HAP-1 (cell line): ENCODE measurements at regions not wholly inside any gene's neighbourhood (a gene's known extent, or its start where the extent isn't known, plus 50 kb on each side); places are given as distances from the start of the nearest gene placed in this dataset.

ENCODE experiments used
- DNase-seq, 2 experiments: peaks; one replicate each; pipeline ENCODE4 v3.0.0-alpha.2; 2016 to 2020; ENCODE audit warnings: low spot score in 2 of 2
- H3K27me3 ChIP-seq: fragments of 250-450 bp; sonication (Bioruptor Pico); 2 replicates; pipeline ENCODE4 v1.5.1; 2020; ENCODE audit warnings: low read depth, mild to moderate bottlenecking, moderate library complexity
- H3K36me3 ChIP-seq: fragments of 250-450 bp; sonication (Bioruptor Pico); replicated peaks from 2 replicates; pipeline ENCODE4 v1.5.1; 2020; ENCODE audit warnings: mild to moderate bottlenecking
- H3K4me1 ChIP-seq: fragments of 250-450 bp; sonication (Bioruptor Pico); 2 replicates; pipeline ENCODE4 v1.5.1; 2020; ENCODE audit warnings: mild to moderate bottlenecking
- H3K4me3 ChIP-seq: fragments of 250-450 bp; sonication (Bioruptor Pico); 2 replicates; pipeline ENCODE4 v1.5.1; 2020; ENCODE audit warnings: mild to moderate bottlenecking, moderate library complexity
- H3K9me3 ChIP-seq: fragments of 250-450 bp; sonication (Bioruptor Pico); 2 replicates; pipeline ENCODE4 v1.5.1; 2020; ENCODE audit warnings: mild to moderate bottlenecking, moderate library complexity
- in situ Hi-C: fragments of 300-500 bp; cut with MboI; formaldehyde crosslinking; loops from 3 replicates; pipeline ENCODE4 v1.14.3; 2020; ENCODE audit warnings: low sequenced_read_pairs, inconsistent platforms, mixed read lengths

DNA sequence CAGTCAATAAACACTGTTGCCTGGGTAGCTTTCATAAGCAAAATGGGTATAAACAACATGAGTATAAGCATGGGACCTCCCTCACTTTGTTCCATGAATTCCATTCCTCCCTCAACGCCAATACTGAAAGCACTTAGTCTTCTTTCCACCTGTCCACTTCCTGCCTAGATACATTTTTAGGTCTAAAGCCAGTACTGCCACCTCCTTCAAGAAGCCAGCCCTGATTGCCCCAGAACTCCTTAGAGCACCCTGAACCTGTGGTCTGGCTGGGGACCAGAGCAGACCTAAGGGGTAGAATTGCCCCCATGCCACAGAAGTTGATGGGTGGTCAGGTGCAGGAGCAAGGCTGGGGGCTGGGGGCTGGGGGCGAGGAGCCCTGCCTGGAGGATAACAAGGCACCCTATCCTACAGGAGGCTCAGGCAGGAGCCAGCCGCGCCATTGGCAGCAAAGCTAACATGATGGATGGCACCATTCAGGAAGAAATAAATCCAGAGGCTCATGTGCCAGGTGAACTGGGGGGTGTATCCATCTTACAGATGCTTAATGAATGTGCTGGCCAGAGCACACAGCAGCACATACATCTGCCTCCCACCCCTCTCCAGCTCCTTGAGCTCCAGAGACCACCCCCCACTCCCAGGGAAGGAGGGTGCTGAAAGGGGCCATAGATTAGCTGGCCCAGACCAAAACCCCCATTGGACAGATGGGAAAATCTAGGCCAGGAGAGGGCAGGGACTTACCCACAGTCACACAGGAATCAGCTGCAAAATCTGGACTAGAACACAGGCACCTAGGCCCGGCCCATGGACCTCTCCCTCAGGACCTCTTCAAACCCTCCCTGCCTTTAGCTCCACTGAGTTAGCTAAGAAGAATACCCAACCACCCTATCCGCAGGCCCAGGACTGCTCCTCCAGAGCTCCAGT is 113.8 kb upstream of the LINGO1 start:
- H3K4me1 ChIP-seq: no peaks in the 10 kb centered on the region
- in situ Hi-C loops: no loop called here
- H3K4me3 ChIP-seq: no peak overlapping the region
- H3K36me3 ChIP-seq: no peaks in the 10 kb centered on the region
- peaks cover 31% of the 10 kb centered on the region for H3K27me3 ChIP-seq
- no peak for DNase-seq
- H3K9me3 ChIP-seq: no peaks in the 10 kb centered on the region

DNA sequence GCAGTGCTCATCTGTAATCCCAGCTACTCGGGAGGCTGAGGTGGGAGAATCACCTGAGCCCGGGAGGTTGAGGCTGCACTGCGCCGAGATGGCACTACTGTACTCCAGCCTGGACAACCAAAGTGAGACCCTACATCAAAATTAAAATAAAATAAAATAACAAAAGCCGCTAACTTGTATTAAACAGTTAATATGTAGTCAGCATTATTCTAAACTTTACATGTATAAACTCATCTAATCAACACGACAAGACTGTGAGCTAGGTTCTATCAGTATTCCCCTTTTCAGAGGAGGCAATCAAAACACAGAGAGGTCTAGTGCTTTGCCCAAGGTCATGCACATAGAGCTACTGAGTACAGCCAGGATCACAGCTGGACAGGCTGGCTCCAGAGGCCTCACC is 111.7 kb upstream of the LINGO1 start:
- in situ Hi-C loops: no loop called here
- no peaks in the 10 kb centered on the region for H3K9me3 ChIP-seq
- no peaks in the 10 kb centered on the region for H3K4me1 ChIP-seq
- no peaks in the 10 kb centered on the region for H3K36me3 ChIP-seq
- no peak for DNase-seq
- peaks cover 18% of the 10 kb centered on the region for H3K27me3 ChIP-seq
- H3K4me3 ChIP-seq: no peak overlapping the region

DNA sequence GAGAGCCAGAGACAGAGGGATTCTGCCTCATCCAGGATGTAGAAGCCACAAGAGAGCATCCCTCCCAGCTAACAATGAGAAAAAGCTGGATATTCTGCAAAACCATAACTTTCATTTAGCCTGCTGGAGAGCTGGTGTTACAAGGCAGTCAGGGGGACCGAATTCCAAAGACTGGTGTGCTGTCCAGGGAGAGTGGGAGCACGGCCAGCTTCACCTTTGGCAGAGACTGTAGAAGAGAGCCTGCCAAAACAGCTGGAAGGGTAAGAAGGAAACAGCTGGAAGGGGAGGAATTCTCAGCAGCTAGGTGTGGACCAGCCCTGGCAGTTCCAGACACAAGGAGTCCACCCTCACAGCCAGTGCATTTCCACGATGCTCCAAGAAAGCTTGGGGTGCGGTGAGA is 109.9 kb upstream of the LINGO1 start:
- Histone ChIP-seq H3K36me3 (no peaks in the 10 kb centered on the region), H3K9me3 (no peaks in the 10 kb centered on the region), H3K27me3 (peaks cover 17% of the 10 kb centered on the region; the same call in 1 of the 2 replicates), H3K4me3 (no peak overlapping the region), H3K4me1 (no peaks in the 10 kb centered on the region)
- no peak for DNase-seq
- in situ Hi-C loops: no loop called here

DNA sequence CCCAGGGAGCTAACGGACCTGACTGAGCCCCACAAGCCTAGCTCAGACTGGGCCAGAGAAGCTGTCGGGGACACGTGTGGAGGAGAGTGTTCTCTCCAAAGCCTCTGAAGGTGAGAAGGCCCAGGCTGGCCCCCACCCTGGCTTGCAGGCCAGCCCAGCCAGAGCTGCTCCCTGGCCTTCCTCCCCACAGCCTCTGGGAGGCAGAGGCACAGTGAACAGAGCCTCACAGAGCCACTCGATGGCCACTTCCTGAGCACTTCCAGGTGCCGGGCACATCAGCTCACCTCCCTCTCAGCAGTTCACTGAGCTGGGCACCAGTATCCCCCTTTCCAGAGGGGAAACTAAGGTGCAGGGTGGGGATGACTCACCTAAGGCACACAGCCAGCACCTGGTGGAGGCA is 109.4 kb upstream of the LINGO1 start:
- in situ Hi-C loops: no loop called here
- no peak overlapping the region for H3K4me3 ChIP-seq
- no peaks in the 10 kb centered on the region for H3K4me1 ChIP-seq
- no peaks in the 10 kb centered on the region for H3K36me3 ChIP-seq
- H3K27me3 ChIP-seq: peaks cover 17% of the 10 kb centered on the region; the same call in 1 of the 2 replicates
- no peak for DNase-seq
- no peaks in the 10 kb centered on the region for H3K9me3 ChIP-seq

DNA sequence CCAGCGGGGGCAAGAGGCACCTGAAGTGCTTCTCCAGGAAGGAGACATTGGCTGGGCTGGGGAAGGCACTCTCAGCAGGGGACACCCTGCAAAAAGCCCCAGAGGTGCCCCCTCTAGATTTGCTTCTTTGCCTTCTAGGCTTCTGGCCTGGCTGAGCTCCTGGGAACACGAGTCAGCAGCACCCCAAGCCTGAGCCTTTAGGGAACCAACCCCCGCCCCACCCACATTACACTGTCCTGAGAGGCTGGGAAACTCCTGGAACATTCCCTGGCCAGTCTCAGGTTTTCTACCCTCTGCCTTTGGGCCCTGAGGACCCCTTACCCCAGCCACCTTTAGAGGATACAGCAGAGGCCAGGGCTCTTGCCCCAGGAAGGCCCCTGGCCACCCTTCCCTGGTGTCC is 108.4 kb upstream of the LINGO1 start:
- in situ Hi-C loops: no loop called here
- Histone ChIP-seq H3K36me3 (no peaks in the 10 kb centered on the region), H3K27me3 (peaks cover 16% of the 10 kb centered on the region; the same call in 1 of the 2 replicates), H3K9me3 (no peaks in the 10 kb centered on the region), H3K4me1 (no peaks in the 10 kb centered on the region), H3K4me3 (no peak overlapping the region)
- DNase-seq: no peak

DNA sequence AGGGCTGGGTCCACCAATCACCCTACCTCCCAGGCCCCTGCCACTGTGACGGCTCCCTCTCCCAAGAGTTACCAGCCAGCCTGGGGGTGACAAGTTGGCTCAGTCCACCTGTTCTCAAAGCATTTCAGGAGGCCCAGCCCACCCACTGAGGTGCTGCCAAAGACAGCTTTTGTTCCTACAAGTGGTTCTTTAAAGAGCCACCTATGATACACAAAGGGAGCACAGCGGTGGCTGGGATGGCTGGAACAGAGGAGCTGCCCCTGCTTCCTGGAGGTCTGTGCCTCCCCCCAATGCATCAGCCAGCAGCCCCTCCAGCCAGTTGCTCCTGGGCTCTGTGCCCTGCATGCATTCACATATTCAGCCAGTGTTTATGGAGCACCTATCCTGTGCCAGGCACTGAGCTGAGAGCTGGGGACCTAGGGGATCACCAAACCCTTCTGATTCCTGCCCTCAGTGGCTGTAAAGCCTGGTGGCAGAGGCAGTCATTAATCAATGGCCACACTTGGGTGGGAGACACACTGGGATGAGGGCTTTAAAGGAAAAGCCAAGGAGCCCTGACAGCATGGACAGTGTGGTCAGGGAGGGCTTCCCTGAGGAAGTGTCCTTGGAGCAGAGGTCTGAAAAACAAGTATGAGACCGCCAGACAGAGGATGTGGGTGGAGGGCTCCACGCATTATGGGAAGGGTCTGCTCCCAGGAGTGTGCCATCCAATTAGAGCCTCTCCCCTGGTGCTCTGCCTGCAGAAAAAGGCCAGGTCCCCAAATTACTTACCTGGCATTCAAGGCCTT is 107.1 kb upstream of the LINGO1 start:
- peaks cover 12% of the 10 kb centered on the region; the same call in 1 of the 2 replicates for H3K27me3 ChIP-seq
- in situ Hi-C loops: no loop called here
- no peaks in the 10 kb centered on the region for H3K4me1 ChIP-seq
- no peak overlapping the region for H3K4me3 ChIP-seq
- DNase-seq: no peak
- no peaks in the 10 kb centered on the region for H3K36me3 ChIP-seq
- H3K9me3 ChIP-seq: no peaks in the 10 kb centered on the region

DNA sequence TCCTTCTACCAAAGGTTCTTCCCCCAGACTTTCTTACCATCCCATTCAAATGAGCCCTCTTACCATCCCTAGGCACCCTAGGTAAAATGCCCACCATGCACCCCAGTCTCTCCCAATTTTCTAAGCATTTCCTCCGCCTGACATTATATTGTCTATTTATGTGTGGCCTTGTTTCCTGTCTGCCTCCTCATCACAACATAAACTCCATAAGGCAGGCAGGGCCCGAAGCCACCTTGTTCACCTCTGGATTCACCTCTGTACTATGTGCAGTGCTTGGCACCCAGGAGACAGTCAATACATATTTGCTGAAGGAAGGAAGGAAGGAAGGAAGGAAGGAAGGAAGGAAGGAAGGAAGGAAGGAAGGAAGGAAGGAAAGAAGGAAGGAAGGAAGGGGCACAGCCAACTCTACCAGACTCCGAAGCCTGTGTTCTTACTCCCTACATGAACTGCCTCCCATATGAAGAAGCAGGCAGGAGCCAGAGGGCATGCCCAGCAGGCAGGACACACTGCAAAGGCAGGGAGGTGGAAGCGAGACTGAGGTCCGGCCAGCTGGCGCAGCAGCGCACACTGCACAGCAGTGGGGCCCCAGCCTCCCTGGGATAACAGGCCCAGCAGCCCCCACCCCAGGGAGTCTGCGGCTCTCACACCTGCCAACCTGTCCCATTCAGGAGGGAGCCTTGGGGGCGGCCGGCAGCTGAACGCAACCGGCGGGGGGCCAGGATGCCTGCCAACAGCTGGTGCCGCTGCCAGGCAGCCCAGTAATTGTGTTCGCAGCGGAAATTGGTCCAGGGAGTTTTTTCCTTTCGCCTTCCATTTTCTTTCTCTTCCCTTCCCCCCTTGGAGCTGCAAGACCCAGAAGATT is 106.0 kb upstream of the LINGO1 start:
- in situ Hi-C loops: no loop called here
- DNase-seq: no peak
- Histone ChIP-seq H3K27me3 (peaks cover 9% of the 10 kb centered on the region; the same call in 1 of the 2 replicates), H3K36me3 (no peaks in the 10 kb centered on the region), H3K9me3 (no peaks in the 10 kb centered on the region), H3K4me1 (no peaks in the 10 kb centered on the region), H3K4me3 (no peak overlapping the region)

DNA sequence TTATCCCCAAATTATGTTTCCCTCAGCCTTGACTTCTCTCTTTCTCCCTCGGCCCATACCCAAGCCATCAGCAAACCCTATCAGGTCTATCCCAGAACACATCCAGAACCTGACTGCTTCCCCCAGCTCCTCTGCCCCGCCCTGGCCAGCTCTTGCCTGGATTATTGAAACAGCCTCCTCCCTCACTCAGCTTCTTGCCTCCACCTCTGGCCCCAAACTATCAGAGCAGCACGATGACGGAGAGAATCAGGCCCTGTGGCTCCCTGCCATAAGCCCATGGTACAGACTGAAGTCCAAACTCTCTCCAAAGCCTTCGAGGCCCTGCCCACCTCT is 105.3 kb upstream of the LINGO1 start:
- in situ Hi-C loops: no loop called here
- H3K36me3 ChIP-seq: no peaks in the 10 kb centered on the region
- peaks cover 5% of the 10 kb centered on the region; the same call in 1 of the 2 replicates for H3K27me3 ChIP-seq
- no peak overlapping the region for H3K4me3 ChIP-seq
- no peaks in the 10 kb centered on the region for H3K4me1 ChIP-seq
- H3K9me3 ChIP-seq: no peaks in the 10 kb centered on the region
- DNase-seq: no peak

DNA sequence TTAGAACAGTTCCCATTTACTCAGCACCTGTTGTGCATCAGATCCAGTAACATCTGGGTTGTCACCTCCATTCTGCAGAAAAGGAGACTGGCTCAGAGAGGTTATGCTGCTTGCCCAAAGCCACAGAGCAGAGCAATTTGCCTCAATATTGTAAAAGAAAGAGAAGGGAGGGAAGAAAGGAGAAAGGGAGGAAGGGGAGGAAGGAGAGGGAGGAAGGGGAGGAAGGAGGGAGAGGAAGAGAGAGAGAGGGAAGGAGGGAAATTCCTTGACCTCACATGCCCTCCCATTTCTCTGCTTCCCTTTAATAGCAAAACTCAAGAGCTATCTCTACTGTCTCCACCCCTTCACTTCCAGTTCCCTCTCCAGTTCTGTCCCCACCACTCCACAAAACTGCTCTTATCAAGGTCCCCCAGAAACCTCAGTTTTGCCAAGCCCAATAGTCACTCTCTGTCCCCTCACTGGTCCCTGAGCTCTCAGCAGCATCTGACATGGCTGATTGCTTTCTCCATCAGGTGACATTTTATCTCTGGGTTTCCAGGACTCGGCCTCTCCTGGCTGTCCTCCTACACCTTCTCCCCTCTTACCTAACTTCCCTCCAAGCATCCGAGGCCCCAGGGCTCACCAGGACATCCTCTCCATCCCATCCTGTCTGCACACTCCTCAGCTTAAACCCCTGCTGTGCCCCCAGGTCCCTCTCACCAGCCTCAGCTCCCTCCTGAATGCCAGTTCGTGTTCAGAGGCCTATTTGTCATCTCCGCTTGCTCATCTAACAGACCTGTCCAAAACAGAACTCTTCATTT is 104.7 kb upstream of the LINGO1 start:
- no peak overlapping the region for H3K4me3 ChIP-seq
- DNase-seq: no peak
- no peaks in the 10 kb centered on the region for H3K4me1 ChIP-seq
- H3K9me3 ChIP-seq: no peaks in the 10 kb centered on the region
- H3K36me3 ChIP-seq: no peaks in the 10 kb centered on the region
- H3K27me3 ChIP-seq: peaks cover 6% of the 10 kb centered on the region; the same call in 1 of the 2 replicates
- in situ Hi-C loops: no loop called here

DNA sequence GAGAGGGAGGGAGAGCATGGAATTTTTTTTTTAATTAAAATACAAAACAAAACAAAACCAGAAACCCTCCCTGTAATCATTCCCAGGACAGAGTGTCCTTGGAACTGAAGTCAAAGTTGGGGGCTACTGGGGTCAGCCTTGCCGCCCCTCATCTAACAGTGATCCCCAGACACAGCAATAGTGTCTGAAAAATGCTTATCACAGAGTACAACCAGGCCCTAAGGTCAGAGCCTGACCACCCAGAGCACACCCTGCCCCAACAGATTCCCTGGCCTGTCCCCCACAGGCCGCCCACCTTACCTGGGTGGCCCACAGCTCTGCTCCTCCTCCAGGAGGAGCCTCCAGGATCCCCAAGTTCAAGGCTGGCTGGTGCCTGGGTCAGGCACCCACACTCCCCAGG is 101.6 kb upstream of the LINGO1 start:
- in situ Hi-C loops: no loop called here
- no peak for DNase-seq
- H3K36me3 ChIP-seq: no peaks in the 10 kb centered on the region
- H3K4me3 ChIP-seq: no peak overlapping the region
- no peaks in the 10 kb centered on the region for H3K9me3 ChIP-seq
- H3K27me3 ChIP-seq: peaks cover 8% of the 10 kb centered on the region; the same call in 1 of the 2 replicates
- no peaks in the 10 kb centered on the region for H3K4me1 ChIP-seq

DNA sequence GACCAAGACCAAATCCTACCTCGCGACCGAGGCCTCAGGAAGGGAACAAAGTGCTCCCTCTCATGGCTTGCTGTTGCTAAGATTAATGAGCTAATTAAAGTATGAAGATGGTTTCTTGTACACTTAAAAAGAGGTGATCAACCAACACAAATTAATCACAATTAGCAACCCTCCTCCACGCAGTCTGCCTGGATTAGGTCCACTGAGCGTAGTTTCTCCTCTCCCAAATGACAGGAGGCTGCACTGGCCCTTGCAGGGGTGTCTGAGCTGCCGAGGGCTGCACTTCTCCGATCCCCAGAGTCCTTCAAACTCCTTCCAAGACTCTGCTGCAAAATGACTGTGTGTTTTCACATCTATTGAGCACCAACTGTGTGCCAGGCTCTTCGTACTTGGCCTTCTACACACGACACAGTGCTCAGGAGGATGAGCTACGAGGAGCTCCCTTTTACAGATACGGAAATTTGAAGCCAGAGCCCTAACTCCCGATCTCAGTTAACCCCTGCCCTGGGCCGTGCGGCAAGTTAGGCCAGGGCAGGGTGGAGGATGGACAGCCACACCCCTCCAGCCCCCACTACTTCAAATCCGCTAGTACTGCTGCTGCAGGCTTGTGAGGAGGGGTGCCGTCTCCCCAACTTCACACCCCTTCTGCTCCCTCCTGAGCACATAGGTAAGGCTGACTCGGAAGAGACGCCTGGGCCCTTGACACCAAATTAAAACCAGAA is 101.0 kb upstream of the LINGO1 start:
- H3K4me1 ChIP-seq: no peaks in the 10 kb centered on the region
- no peak for DNase-seq
- no peak overlapping the region for H3K4me3 ChIP-seq
- in situ Hi-C loops: no loop called here
- no peaks in the 10 kb centered on the region for H3K36me3 ChIP-seq
- H3K27me3 ChIP-seq: peaks cover 6% of the 10 kb centered on the region; the same call in 1 of the 2 replicates
- H3K9me3 ChIP-seq: no peaks in the 10 kb centered on the region

DNA sequence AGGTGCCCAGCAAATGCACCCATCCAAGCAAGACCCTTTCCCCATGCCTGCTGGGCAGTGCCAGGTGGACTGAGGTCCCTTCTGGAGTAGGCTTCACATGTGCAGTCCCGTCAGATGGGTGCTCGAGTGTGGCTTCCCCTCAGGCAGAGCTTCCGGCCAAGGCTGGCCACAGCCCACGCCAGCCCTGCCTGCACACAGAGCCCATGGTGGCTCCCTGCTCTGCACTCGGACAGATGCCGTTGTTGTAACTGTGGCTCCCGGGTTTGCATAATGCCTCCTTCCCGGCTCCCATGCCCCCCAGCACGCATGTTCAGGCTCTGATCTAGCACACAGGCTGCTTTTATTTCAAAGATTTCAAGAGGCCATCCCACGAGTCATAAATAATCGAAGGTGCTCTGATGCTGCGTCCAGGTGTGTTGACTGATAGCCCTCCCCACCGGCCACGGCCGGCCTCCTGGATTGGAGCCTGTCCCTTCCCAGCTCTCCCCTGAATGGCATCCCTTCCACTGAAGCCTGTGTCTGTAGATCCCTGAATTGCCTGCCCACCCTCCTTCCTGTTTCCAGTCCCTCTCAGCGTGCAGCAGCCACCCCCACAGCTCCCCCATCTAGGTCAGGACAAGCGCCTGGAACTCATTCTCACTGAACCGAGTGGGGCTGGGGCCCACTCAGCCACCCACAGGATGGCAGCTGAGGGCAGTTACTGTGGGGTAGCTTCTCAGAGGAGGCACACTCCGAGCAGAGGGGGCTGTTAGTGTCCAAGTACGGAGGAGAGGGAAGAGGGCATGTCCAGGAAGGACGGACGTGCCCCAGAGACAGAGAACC is 100.0 kb upstream of the LINGO1 start:
- no peak overlapping the region for H3K4me3 ChIP-seq
- H3K36me3 ChIP-seq: no peaks in the 10 kb centered on the region
- H3K9me3 ChIP-seq: no peaks in the 10 kb centered on the region
- DNase-seq: no peak
- in situ Hi-C loops: no loop called here
- no peaks in the 10 kb centered on the region for H3K4me1 ChIP-seq
- H3K27me3 ChIP-seq: 0 out of 2 replicates have a peak, but pooled peaks cover 6% of the 10 kb centered on the region
